CD1c-positive myeloid dendritic cell (primary cell): ENCODE measurements at regions not wholly inside any gene's neighbourhood (a gene's known extent, or its start where the extent isn't known, plus 50 kb on each side); places are given as distances from the start of the nearest gene placed in this dataset.

Experiments
- DNase-seq: peaks from one replicate; pipeline ENCODE4 v3.0.0-alpha.2; 2016; ENCODE audit errors: extremely low spot score

GRCh38 chr10:44301781-44302355 lies 83.0 kb downstream of the CXCL12 start:
- no peak for DNase-seq

- DNase-seq, result no peak
Observed at GRCh38 chr10:44300666-44301649, 83.9 kb downstream of the CXCL12 start.

GRCh38 chr10:44298713-44299112 lies 86.2 kb downstream of the CXCL12 start:
- no peak for DNase-seq

GRCh38 chr10:44297963-44298362 lies 86.9 kb downstream of the CXCL12 start:
- DNase-seq, result no peak

GRCh38 chr10:44295644-44296241 lies 89.2 kb downstream of the CXCL12 start:
- DNase-seq, result no peak

GRCh38 chr10:44294726-44295412 lies 90.0 kb downstream of the CXCL12 start:
- DNase-seq, result no peak

GRCh38 chr10:44293842-44294241 lies 91.1 kb downstream of the CXCL12 start:
- no peak for DNase-seq

- DNase-seq, result no peak
Observed at GRCh38 chr10:44293306-44293778, 91.6 kb downstream of the CXCL12 start.

GRCh38 chr10:44292390-44293002 lies 92.4 kb downstream of the CXCL12 start:
- DNase-seq, result no peak

- no peak for DNase-seq
Observed at GRCh38 chr10:44291091-44291490, 93.8 kb downstream of the CXCL12 start.

GRCh38 chr10:44289125-44289524 lies 95.8 kb downstream of the CXCL12 start:
- no peak for DNase-seq

GRCh38 chr10:44287408-44287807 lies 97.5 kb downstream of the CXCL12 start:
- no peak for DNase-seq

GRCh38 chr10:44284198-44285084 lies 100.5 kb downstream of the CXCL12 start:
- DNase-seq, result no peak

GRCh38 chr10:44282626-44283300 lies 102.1 kb downstream of the CXCL12 start:
- no peak for DNase-seq

- no peak for DNase-seq
Observed at GRCh38 chr10:44281662-44282061, 103.2 kb downstream of the CXCL12 start.

GRCh38 chr10:44281089-44281613 lies 103.7 kb downstream of the CXCL12 start:
- no peak for DNase-seq

GRCh38 chr10:44280226-44281014 lies 104.5 kb downstream of the CXCL12 start:
- DNase-seq, result no peak

- no peak for DNase-seq
Observed at GRCh38 chr10:44279426-44280126, 105.3 kb downstream of the CXCL12 start.
